ENCODE measurements at regions not wholly inside any gene's neighbourhood (a gene's known extent, or its start where the extent isn't known, plus 50 kb on each side); places are given as distances from the start of the nearest gene placed in this dataset.

- TF ChIP-seq CTCF (IDR thresholded peaks at IDR 0.05), result no peak
- TF ChIP-seq POLR2A (IDR thresholded peaks at IDR 0.05), result no peak
These were observed 160.6 kb downstream of the EFNB1 start for GRCh38 chrX:68989456-68989855.

All from testis (tissue), 2 donors.